Fibroblast of the conjunctiva (primary cell): ENCODE measurements at regions not wholly inside any gene's neighbourhood (a gene's known extent, or its start where the extent isn't known, plus 50 kb on each side); places are given as distances from the start of the nearest gene placed in this dataset.
"Not testable (repeated sequence)": the region's sequence is repeated elsewhere in the genome, so short reads cannot be mapped to it uniquely, and the experiment has no call there.

Source experiments
- DNase-seq: peaks from one replicate; pipeline ENCODE4 v3.0.0-alpha.2; 2010; ENCODE audit warnings: low read depth

- not testable (repeated sequence) for DNase-seq
Measured at GRCh38 chr14:59006179-59006578, 182.3 kb upstream of the DAAM1 start.

GRCh38 chr14:59009967-59010366 is 178.5 kb upstream of the DAAM1 start:
- DNase-seq, result no peak

GRCh38 chr14:59013672-59014298 is 174.7 kb upstream of the DAAM1 start:
- DNase-seq, result no peak

- no peak for DNase-seq
Measured at GRCh38 chr14:59015482-59015881, 173.0 kb upstream of the DAAM1 start.

GRCh38 chr14:59017285-59017965 is 171.0 kb upstream of the DAAM1 start:
- DNase-seq, result no peak

- no peak for DNase-seq
Measured at GRCh38 chr14:59018460-59018859, 170.0 kb upstream of the DAAM1 start.

- no peak for DNase-seq
Measured at GRCh38 chr14:59018978-59019377, 169.5 kb upstream of the DAAM1 start.

GRCh38 chr14:59020382-59020781 is 168.1 kb upstream of the DAAM1 start:
- DNase-seq, result no peak

- DNase-seq, result no peak
Measured at GRCh38 chr14:59022144-59022543, 166.3 kb upstream of the DAAM1 start.

GRCh38 chr14:59026081-59026480 is 162.4 kb upstream of the DAAM1 start:
- DNase-seq, result no peak

GRCh38 chr14:59026640-59027039 is 161.8 kb upstream of the DAAM1 start:
- not testable (repeated sequence) for DNase-seq

GRCh38 chr14:59028476-59029202 is 159.8 kb upstream of the DAAM1 start:
- DNase-seq, result peak; percentile 77

GRCh38 chr14:59032826-59033225 is 155.6 kb upstream of the DAAM1 start:
- DNase-seq, result no peak

- no peak for DNase-seq
Measured at GRCh38 chr14:59036134-59036533, 152.3 kb upstream of the DAAM1 start.

GRCh38 chr14:59037086-59037485 is 151.4 kb upstream of the DAAM1 start:
- DNase-seq, result no peak

GRCh38 chr14:59037620-59038019 is 150.8 kb upstream of the DAAM1 start:
- no peak for DNase-seq

- no peak for DNase-seq
Measured at GRCh38 chr14:59038746-59039145, 149.7 kb upstream of the DAAM1 start.

GRCh38 chr14:59041308-59041707 is 147.2 kb upstream of the DAAM1 start:
- DNase-seq, result no peak

- DNase-seq, result no peak
Measured at GRCh38 chr14:59044707-59045106, 143.8 kb upstream of the DAAM1 start.

- no peak for DNase-seq
Measured at GRCh38 chr14:59046746-59047145, 141.7 kb upstream of the DAAM1 start.

GRCh38 chr14:59055006-59055405 is 133.5 kb upstream of the DAAM1 start:
- DNase-seq, result no peak

- peak; percentile 42 for DNase-seq
Measured at GRCh38 chr14:59055439-59056045, 132.9 kb upstream of the DAAM1 start.

- DNase-seq, result no peak
Measured at GRCh38 chr14:59057551-59057950, 130.9 kb upstream of the DAAM1 start.
